ENCODE measurements at regions not wholly inside any gene's neighbourhood (a gene's known extent, or its start where the extent isn't known, plus 50 kb on each side); places are given as distances from the start of the nearest gene placed in this dataset.

DNA sequence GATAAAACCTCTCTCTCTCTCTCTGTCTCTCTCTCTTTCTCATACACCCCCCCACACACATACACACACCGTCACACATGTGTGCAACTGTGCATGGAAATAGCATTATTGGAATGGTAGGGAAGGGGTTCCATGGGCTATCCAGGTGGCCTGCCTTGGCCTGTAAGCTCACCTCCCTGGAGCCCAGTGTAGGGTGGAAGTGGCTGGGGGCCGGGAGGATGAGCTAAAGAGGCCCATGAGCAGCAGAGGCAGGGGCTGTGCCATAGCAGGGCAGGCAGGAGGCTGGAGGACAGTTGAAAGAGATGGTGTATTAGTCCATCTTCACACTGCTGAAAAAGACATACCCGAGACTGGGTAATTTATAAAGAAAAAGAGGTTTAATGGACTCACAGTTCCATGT lies 74.2 kb downstream of the CYTL1 start:
- TF ChIP-seq, protein P1, sequence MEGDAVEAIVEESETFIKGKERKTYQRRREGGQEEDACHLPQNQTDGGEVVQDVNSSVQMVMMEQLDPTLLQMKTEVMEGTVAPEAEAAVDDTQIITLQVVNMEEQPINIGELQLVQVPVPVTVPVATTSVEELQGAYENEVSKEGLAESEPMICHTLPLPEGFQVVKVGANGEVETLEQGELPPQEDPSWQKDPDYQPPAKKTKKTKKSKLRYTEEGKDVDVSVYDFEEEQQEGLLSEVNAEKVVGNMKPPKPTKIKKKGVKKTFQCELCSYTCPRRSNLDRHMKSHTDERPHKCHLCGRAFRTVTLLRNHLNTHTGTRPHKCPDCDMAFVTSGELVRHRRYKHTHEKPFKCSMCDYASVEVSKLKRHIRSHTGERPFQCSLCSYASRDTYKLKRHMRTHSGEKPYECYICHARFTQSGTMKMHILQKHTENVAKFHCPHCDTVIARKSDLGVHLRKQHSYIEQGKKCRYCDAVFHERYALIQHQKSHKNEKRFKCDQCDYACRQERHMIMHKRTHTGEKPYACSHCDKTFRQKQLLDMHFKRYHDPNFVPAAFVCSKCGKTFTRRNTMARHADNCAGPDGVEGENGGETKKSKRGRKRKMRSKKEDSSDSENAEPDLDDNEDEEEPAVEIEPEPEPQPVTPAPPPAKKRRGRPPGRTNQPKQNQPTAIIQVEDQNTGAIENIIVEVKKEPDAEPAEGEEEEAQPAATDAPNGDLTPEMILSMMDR (conservative IDR thresholded peaks at IDR 0.05; ENCODE audit: low read depth, low read length) = no peak
- TF ChIP-seq EZH2 (IDR thresholded peaks at IDR 0.05; ENCODE audit: borderline replicate concordance, low read depth, low read length, poor library complexity, severe bottlenecking) = no peak
